GM19239 (cell line): ENCODE measurements at regions not wholly inside any gene's neighbourhood (a gene's known extent, or its start where the extent isn't known, plus 50 kb on each side); places are given as distances from the start of the nearest gene placed in this dataset.

Experiments
- DNase-seq: peaks from one replicate; pipeline ENCODE4 v3.0.0; 2011; ENCODE audit warnings: low spot score; ENCODE audit not compliant: insufficient read length
- FAIRE-seq: peaks from 2 replicates; lab custom pipeline; 2011; peaks lifted over from hg19 to GRCh38; lab: Jason Lieb, UNC

DNA sequence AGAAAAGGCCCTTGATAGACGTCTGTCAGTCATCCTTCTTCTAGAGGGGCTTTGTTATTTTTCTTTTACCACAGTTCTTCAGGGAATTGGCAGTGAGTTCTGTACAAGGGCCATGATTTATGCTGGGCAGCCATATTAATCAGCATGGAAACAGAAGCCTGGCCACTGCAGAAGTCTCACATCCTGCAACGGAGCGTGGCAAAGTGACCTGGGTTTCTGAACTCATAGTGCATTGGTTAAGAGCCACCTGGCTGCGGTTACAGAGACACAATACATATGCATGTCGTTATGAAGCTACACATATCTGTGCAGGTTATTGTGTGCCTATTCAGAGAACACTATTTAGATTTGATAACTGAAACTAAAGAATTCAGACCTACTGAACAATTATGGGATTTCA is 419.4 kb upstream of the CELF2 start:
- FAIRE-seq (no peak), DNase-seq (no peak)

DNA sequence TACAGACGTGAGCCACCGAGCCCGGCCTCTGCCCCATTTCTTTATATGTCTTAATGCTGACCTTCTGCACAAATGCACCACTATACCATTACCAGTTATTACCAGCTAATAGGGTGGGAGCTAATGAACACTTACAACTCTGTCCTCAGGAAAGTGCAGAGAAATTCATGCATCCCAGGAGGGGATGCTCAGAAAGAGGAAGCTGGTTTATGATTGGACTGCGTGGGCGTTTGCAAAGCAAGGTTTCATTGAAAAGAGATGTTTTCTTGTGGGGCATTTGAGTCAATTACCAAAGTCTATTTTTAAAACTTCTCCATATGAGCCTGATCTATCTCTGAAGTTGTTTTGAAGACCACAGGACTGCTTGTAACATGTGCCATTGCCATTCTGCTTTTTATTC is 417.7 kb upstream of the CELF2 start:
- no peak for DNase-seq

GRCh38 chr10:10605551-10606081 is 412.1 kb upstream of the CELF2 start:
- DNase-seq = no peak
- FAIRE-seq = no peak

More for the DNA sequence above, 417.7 kb upstream of the CELF2 start:
- no peak for FAIRE-seq

- DNase-seq = no peak
- no peak for FAIRE-seq
Measured at GRCh38 chr10:10609379-10609955, 408.2 kb upstream of the CELF2 start.

DNA sequence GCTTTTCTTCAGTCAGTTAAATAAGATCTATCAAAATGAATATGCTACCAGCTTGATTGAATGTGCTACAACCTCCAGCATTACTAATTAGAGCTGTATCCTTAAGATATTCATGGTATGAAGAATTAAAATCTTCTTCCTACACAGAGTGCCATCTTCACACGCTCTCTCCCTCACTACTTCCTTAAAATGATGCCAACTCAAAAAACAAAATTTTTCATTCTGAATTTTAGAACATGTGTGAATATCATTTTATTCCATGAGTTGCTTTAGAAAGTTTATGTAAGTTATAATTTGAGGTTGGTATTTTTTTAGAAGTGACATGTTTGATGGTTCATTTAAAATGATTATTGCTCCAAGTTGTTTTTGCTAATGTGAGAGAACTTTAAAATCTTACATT is 407.5 kb upstream of the CELF2 start:
- FAIRE-seq (no peak), DNase-seq (no peak)

DNA sequence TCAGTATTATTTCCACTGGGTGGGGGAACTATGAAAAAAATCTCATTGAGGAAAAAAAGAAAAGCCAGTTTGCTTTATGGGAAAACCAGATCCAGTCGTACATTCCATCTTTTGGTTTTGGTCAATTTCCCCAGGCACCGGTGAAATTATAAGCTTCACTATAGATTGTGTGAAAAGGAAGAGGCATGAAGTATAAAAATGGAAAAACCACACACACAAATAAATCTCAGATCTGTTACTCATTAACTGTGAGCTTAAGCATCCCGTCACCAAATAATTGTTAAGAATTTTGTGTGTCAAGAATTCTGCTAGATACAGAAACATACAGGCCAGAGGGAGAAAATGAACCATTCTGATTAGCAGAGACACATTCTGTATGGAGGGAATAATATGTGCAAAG is 405.5 kb upstream of the CELF2 start:
- FAIRE-seq (no peak), DNase-seq (no peak)

- DNase-seq = no peak
- no peak for FAIRE-seq
Measured at GRCh38 chr10:10613656-10614244, 403.9 kb upstream of the CELF2 start.

DNA sequence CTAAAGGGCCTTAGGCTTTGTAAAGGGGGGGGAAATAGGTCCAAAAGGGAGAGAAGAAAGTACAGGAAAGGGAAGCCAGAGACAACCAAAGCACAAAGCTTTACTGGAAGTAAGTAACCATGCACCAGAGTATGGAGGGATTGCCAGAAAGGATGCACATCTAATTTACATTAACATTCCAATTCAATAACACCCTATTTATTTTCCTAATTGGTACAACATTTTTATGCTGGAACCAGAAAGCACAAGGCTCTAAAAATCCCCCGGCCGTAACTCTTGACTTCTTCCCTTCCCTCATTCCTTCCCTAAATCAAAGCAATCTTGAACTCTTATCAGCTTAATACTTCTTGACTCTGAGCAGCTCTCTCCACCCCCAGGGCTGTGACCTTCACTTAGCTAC is 400.0 kb upstream of the CELF2 start:
- FAIRE-seq = no peak

GRCh38 chr10:10618139-10618538 is 399.5 kb upstream of the CELF2 start:
- FAIRE-seq = no peak
- DNase-seq = no peak

More for the DNA sequence above, 400.0 kb upstream of the CELF2 start:
- no peak for DNase-seq

DNA sequence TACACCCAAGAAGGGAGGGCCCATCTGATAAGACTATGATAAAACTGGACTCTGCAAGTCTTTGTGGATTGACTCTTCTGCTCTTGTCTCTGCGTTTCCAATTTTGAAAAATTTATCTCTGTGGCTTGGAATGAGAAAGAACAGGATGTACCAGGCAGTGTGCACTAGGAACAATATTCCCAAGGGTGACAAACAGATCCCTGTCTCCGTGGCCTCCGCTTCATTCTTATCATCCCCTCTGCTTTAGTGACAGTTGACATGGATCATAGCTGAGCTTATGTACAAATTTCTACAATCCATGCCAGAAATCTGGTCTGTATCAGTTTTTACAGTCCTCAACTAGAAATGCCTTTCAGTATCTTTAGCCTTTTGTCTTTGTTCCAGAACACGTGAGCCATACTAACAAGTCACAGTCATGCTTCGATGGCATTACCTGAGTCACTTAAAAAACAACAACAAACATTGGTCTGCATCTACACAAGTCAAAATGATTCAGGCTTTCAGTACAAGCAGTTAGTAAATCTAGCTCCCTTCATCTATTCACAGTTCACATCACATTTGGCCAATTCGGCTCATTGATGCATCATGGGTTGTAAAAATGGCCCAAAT is 393.6 kb upstream of the CELF2 start:
- no peak for FAIRE-seq
- DNase-seq = no peak

DNA sequence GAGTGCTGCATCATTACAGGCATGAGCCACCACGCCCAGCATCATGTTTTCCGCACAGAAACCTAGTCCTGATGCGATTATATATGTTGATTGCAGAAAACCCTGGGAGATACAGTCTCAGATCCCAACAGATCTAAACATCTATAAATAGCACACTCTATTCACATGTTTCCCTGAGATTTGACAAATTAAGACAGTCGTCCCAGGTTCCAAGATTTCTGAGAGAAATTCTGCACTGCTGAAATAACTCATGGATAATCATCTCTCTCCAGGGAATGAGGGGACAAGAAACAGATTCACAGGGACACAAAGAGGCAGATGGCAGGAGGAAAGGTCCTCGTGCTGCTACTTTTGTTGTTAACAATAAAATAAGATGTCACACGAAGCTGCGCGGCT is 393.1 kb upstream of the CELF2 start:
- no peak for DNase-seq
- no peak for FAIRE-seq

DNA sequence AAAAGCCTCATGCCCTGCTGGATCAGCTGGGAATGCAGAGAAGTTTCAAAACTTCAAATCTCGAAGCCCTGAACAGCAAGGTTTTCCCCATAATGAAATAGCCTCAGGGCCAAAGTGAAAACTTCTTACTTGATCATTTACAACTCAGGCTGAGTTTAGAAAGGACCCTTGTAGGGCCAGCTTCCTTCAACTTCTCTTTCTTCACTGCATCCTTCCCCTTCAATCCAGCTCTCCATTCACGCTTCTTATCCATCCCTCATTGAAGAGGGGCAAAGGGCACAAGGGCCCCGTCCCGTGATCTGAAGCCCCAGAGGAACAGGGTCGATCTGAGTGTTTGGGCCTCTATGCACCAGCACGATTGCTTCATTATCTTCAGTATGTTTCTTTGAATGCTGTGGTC is 392.2 kb upstream of the CELF2 start:
- FAIRE-seq = no peak

GRCh38 chr10:10626734-10627133 is 390.9 kb upstream of the CELF2 start:
- no peak for DNase-seq
- no peak for FAIRE-seq

More for the DNA sequence above, 392.2 kb upstream of the CELF2 start:
- no peak for DNase-seq

GRCh38 chr10:10627414-10627813 is 390.3 kb upstream of the CELF2 start:
- no peak for FAIRE-seq
- no peak for DNase-seq

GRCh38 chr10:10629512-10629911 is 388.2 kb upstream of the CELF2 start:
- FAIRE-seq (no peak), DNase-seq (no peak)

- no peak for FAIRE-seq
- DNase-seq = no peak
Measured at GRCh38 chr10:10630281-10630680, 387.4 kb upstream of the CELF2 start.

DNA sequence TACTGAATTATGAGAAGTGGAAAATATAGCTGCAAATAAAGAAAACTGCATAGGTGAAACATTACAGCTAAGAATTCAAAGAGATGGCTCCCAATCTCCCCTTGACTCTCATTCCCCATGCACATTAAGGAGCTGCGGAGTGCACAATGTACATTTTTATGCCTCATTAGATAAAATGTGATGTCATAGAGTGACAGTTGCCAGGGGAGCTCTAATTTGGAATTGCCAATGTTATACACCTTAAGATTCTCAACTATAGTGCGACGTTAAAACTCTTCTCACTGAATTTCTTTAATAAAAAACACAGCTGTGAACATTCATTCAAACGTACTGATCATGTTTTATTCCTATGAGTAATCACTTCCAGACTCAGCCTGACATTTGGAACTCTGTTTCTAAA is 386.9 kb upstream of the CELF2 start:
- DNase-seq (no peak), FAIRE-seq (no peak)

- DNase-seq (no peak), FAIRE-seq (no peak)
Measured at GRCh38 chr10:10642189-10642588, 375.5 kb upstream of the CELF2 start.

DNA sequence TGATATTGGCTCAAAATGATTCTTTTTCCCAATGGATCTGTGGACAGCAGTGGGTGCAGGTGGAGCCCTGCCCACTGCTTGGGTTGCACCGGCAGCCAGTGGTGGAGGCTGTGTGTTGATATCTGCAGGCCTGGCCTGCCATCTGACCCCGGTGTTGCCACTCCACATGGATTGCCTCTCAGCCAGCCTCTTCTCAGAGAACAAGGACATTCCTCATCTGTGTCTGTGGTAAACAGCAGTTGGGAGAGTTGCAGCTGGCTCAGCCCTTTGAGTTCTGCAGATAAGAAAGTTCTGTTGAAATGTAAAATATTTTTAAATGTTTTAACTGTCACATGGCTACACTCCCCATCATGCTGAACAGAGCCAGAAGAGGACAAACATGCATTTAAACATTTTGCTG is 374.9 kb upstream of the CELF2 start:
- DNase-seq (no peak), FAIRE-seq (no peak)

DNA sequence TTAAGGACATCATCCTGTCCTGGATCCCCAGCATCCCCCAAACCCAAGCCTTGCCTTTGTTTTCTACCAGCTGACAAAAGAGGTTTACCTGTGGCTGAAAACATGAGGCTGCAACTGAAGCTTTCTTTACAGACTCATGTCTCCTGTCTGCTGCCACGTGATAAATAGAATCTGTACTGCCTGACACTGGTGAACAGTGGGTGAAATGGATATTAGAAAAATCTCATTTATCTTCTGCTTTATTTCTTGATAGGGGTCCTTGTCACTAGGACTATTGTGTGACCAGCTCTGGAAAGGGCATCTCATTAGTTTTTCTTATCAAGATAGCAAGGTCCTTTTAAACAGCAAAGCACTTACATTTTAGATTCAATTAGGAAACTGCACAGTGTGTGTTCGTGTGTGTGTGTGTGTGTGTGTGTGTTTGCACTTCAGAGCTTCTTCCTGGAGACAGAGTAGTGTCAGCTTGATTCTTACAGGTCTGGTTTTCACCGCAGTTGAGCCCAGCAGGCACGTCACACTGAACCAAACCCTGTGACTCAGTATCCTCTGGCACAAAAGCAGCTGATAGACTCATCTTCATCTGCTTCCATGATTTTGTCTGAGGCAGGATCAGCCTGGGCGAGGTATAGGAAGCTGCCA is 373.5 kb upstream of the CELF2 start:
- FAIRE-seq (no peak), DNase-seq (no peak)

GRCh38 chr10:10644676-10645385 is 372.8 kb upstream of the CELF2 start:
- DNase-seq (no peak), FAIRE-seq (no peak)
